Lung (tissue), 11 donors: ENCODE measurements at regions not wholly inside any gene's neighbourhood (a gene's known extent, or its start where the extent isn't known, plus 50 kb on each side); places are given as distances from the start of the nearest gene placed in this dataset.

Experiments used
- ATAC-seq: fragments of 200-7000 bp; cut with Tn5 transposase; one replicate; pipeline ENCODE4 v1.9.1; 2020; ENCODE audit warnings: moderate number of reproducible peaks; ENCODE audit not compliant: insufficient read depth, low FRiP score
- DNase-seq, 3 donors: peaks; one replicate each; pipeline ENCODE4 v3.0.0-alpha.2; 2013 to 2017
- H3K27ac ChIP-seq, 2 donors: one replicate each; pipeline ENCODE4 v1.5.1; 2013; ENCODE audit warnings: mild to moderate bottlenecking in 2 of 2, moderate library complexity in 2 of 2, control low read depth in 1 of 2, inconsistent platforms in 1 of 2, low read depth in 1 of 2, low read length in 1 of 2
- H3K27me3 ChIP-seq, 3 donors: one replicate each; pipeline ENCODE4 v1.5.1; 2013; ENCODE audit warnings: low read length in 2 of 3; ENCODE audit not compliant: control insufficient read depth in 3 of 3, insufficient read depth in 3 of 3
- H3K36me3 ChIP-seq, 4 donors: one replicate each; pipeline ENCODE4 v1.5.1; 2013; ENCODE audit warnings: low read length in 4 of 4, mild to moderate bottlenecking in 1 of 4, moderate library complexity in 1 of 4; ENCODE audit not compliant: control insufficient read depth in 4 of 4, insufficient read depth in 4 of 4
- H3K4me1 ChIP-seq, 5 donors: one replicate each; pipeline ENCODE4 v1.5.1; 2013; ENCODE audit warnings: low read length in 5 of 5, mild to moderate bottlenecking in 2 of 5, moderate library complexity in 1 of 5; ENCODE audit not compliant: control insufficient read depth in 5 of 5, insufficient read depth in 5 of 5
- H3K4me3 ChIP-seq: one replicate; pipeline ENCODE4 v1.5.1; 2013; ENCODE audit warnings: mild to moderate bottlenecking, control low read depth, moderate library complexity
- H3K9ac ChIP-seq, 2 donors: one replicate each; pipeline ENCODE4 v1.5.1; 2013; ENCODE audit warnings: low read length in 2 of 2, control low read depth in 1 of 2; ENCODE audit not compliant: insufficient read depth in 1 of 2
- H3K9me3 ChIP-seq, 4 donors: one replicate each; pipeline ENCODE4 v1.5.1; 2013; ENCODE audit warnings: low read length in 3 of 4, mild to moderate bottlenecking in 1 of 4, moderate library complexity in 1 of 4; ENCODE audit not compliant: control insufficient read depth in 4 of 4, insufficient read depth in 3 of 4
- WGBS, 2 donors: extraction: QIAGEN DNeasy Blood & Tissue Kit; methylation state at CpG; one replicate each; pipeline ENCODE4 v1.1.7; 2013; 5-methylcytosine and 5-hydroxymethylcytosine counted together
- TF ChIP-seq, protein P1 (sequence below): IDR thresholded peaks from 2 replicates; pipeline ENCODE4 v1.5.1; 2012; ENCODE audit warnings: mild to moderate bottlenecking; ENCODE audit errors: control extremely low read depth, extremely low read depth
- donor health status: control.
- donor health status: control.
- donor health status: Bipolar disorder and iron deficiency.
- donor health status: healthy.
- donor health status: DM: yes; HTN: yes; CAD: no.

DNA sequence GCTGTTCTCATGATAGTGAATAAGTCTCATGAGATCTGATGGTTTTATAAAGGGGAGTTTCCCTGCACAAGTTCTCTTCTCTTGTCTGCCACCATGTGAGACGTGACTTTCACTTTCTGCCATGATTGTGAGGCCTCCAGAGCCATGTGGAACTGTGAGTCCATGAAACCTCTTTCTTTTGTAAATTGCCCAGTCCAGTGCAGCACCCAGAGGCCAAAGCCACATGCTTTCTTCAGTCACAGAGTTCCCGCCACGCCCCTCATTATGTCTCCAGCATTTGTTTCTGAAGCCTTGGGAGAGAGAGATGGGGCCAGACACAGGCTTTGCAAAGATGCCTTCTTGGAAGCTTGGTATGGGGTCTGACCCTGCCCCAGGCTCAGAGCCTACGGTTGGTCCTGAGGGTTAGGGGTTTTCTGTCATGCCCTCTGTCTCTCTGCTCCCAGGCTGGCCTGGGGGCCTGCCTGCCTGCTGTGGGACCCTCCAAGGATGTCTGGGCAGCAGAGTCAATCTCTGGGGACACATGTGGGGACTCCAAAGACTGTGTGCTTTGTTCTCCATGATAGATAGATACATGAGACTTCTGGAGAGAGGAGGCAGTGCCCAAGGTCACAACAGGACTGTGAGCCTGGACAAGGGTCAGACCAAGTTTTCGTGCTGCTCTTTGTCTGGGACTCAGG, 114.1 kb upstream of the PRMT8 start:
- WGBS, 2 donors = 72 to 81% methylated on average over 5 of the region's 5 CpGs
- no peak for ATAC-seq
- Histone ChIP-seq H3K4me1 (peaks cover 0 to 26% (median 7%) of the 10 kb centered on the region in 5 donors), H3K4me3 (no peak overlapping the region), H3K9me3 (peaks cover 0 to 1% (median 0%) of the 10 kb centered on the region in 4 donors), H3K36me3 (no peaks in the 10 kb centered on the region), H3K27me3 (peaks cover 0 to 4% (median 3%) of the 10 kb centered on the region in 3 donors), H3K27ac (no peak overlapping the region), H3K9ac (no peak overlapping the region)
- DNase-seq = no peak
- TF ChIP-seq, protein P1, sequence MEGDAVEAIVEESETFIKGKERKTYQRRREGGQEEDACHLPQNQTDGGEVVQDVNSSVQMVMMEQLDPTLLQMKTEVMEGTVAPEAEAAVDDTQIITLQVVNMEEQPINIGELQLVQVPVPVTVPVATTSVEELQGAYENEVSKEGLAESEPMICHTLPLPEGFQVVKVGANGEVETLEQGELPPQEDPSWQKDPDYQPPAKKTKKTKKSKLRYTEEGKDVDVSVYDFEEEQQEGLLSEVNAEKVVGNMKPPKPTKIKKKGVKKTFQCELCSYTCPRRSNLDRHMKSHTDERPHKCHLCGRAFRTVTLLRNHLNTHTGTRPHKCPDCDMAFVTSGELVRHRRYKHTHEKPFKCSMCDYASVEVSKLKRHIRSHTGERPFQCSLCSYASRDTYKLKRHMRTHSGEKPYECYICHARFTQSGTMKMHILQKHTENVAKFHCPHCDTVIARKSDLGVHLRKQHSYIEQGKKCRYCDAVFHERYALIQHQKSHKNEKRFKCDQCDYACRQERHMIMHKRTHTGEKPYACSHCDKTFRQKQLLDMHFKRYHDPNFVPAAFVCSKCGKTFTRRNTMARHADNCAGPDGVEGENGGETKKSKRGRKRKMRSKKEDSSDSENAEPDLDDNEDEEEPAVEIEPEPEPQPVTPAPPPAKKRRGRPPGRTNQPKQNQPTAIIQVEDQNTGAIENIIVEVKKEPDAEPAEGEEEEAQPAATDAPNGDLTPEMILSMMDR = no peak

DNA sequence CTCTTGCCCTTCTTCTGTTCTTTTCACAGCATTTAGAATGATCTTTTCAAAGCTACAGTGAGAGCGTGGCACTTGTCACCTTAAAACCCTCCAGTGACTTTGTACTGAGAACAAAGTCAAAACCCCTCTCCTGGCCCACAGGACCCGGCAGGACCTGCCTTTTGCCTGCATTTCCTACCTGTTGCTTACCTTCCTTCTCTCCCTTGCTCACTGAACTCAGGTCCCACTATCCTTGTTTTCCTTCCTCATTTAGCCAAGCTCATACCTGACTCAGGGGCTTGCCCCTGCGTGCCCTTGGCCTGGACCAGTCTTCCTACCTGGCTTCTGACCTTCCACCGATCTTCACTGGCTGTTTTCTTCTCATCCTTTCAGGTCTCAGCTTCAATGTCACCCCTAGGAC, 112.3 kb upstream of the PRMT8 start:
- H3K9me3 ChIP-seq = peaks cover 0 to 1% (median 0%) of the 10 kb centered on the region in 4 donors
- no peak overlapping the region for H3K27ac ChIP-seq
- H3K36me3 ChIP-seq = no peaks in the 10 kb centered on the region
- 84 to 85% methylated on average over 4 of the region's 4 CpGs for WGBS, 2 donors
- peaks cover 0 to 26% (median 7%) of the 10 kb centered on the region in 5 donors for H3K4me1 ChIP-seq
- DNase-seq (no peak), ATAC-seq (no peak)
- TF ChIP-seq, protein P1 = no peak
- no peak overlapping the region for H3K9ac ChIP-seq
- no peaks in the 10 kb centered on the region for H3K27me3 ChIP-seq
- H3K4me3 ChIP-seq = no peak overlapping the region

DNA sequence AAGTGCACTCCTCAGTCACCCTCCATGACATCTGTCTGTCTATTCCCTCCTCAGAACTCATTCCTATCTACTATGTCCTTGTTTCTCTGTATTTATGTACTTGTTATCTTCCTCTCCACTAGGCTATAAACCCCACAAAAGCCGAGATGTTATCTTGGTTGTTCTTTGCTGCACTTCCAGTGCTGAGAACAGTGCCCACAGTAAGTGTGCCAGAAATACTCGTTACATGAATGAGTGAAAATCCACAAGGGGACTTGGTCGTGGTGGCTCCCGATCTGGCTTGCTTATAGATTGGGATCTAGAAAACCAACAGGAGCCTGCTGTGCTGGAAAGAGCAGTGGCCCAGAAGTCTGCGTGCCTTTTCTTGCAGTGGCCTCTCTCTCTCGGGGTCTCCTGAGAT, 111.9 kb upstream of the PRMT8 start:
- no peak overlapping the region for H3K9ac ChIP-seq
- H3K4me3 ChIP-seq = no peak overlapping the region
- TF ChIP-seq, protein P1 = no peak
- no peaks in the 10 kb centered on the region for H3K36me3 ChIP-seq
- no peak overlapping the region for H3K27ac ChIP-seq
- H3K4me1 ChIP-seq = peaks cover 0 to 26% (median 7%) of the 10 kb centered on the region in 5 donors
- ATAC-seq (no peak), DNase-seq (no peak)
- peaks cover 0 to 1% (median 0%) of the 10 kb centered on the region in 4 donors for H3K9me3 ChIP-seq
- no peaks in the 10 kb centered on the region for H3K27me3 ChIP-seq
- 54 to 66% methylated on average over 6 of the region's 6 CpGs for WGBS, 2 donors
